GM12874 (cell line): ENCODE measurements at regions not wholly inside any gene's neighbourhood (a gene's known extent, or its start where the extent isn't known, plus 50 kb on each side); places are given as distances from the start of the nearest gene placed in this dataset.

Source experiments
- TF ChIP-seq, protein P1 (sequence below): IDR thresholded peaks from 2 replicates; pipeline ENCODE4 v1.5.1; 2011; ENCODE audit warnings: low read depth, mild to moderate bottlenecking, control low read depth, low read length, moderate library complexity; ENCODE audit not compliant: insufficient read depth

DNA sequence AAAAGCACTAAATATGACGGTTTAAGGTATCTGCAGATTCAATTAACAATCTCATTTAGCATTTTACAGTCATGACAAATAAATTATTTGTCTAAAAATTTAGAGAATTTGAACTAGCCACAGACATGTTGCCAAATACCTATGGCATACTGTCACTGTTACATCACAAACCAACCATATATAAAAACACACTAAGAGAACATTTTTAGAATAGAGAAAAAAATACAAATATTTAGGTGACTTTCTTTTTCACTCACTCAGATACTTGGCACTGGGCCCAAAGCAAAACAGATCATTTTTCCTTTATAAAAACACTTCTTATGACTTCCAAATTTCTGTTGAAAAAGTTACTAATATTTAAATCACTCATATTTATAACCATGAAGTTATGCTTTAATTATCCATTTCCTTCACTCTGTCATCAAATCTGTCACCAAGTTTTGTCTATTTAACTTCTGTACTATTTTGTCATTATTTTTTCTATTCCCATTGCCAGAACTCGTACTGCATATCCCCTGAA lies 644.7 kb downstream of the OTOL1 start:
- TF ChIP-seq, protein P1, sequence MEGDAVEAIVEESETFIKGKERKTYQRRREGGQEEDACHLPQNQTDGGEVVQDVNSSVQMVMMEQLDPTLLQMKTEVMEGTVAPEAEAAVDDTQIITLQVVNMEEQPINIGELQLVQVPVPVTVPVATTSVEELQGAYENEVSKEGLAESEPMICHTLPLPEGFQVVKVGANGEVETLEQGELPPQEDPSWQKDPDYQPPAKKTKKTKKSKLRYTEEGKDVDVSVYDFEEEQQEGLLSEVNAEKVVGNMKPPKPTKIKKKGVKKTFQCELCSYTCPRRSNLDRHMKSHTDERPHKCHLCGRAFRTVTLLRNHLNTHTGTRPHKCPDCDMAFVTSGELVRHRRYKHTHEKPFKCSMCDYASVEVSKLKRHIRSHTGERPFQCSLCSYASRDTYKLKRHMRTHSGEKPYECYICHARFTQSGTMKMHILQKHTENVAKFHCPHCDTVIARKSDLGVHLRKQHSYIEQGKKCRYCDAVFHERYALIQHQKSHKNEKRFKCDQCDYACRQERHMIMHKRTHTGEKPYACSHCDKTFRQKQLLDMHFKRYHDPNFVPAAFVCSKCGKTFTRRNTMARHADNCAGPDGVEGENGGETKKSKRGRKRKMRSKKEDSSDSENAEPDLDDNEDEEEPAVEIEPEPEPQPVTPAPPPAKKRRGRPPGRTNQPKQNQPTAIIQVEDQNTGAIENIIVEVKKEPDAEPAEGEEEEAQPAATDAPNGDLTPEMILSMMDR, result no peak

DNA sequence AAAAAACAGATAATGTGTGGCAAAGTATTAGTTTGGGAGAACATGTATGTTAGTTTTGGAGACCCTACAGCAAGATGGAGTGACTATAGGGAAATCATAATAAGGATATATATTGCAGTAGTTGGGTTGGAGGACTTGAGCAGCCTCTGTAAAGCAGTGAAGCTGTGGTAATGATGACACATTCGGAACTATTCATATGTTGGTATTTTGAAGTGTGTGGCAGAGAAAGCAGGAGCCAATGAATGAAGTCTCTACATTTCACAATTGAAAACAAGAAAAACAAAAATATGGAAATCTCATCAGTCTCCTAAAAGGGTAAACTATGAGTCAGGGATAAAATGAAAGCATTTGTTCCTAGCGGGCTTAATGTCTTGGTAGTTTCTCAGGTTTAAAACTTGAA lies 645.9 kb downstream of the OTOL1 start:
- TF ChIP-seq, protein P1, result no peak

DNA sequence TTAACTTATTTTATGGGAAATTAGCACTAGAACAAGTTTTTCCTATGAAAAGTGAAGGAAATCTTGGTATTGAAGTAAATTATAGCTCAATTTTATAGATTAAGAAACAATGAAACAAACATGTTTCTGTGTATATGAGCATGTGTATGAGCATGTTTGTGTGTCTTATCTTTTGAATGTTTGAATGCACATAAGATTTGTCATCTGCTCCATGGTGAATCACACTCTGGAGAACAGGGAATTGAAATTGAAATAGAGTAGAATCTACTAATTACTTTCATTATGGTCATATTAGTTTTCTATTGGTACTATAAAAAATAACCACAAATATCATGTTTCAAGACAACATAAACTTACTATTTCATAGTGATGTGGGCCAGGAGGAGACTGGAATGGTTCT lies 646.6 kb downstream of the OTOL1 start:
- TF ChIP-seq, protein P1, result no peak

DNA sequence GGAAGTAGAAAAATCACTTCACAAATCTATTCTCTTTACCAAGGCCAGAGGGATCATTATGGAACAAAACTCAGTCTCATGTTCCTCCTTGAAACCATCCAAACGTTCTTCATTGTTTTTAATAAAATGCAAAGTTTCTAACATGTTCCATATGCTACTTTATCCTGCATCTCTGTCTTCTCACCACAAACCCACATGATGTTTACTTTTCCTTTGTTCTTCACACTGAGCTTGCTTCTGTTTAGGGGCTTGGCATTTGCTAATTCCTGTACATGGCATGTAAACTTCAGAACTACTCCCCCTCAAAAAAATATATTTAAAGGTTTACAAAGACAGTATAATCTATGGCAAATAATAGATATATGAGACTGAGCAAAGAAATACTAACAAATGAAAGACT lies 651.4 kb downstream of the OTOL1 start:
- TF ChIP-seq, protein P1, result no peak

DNA sequence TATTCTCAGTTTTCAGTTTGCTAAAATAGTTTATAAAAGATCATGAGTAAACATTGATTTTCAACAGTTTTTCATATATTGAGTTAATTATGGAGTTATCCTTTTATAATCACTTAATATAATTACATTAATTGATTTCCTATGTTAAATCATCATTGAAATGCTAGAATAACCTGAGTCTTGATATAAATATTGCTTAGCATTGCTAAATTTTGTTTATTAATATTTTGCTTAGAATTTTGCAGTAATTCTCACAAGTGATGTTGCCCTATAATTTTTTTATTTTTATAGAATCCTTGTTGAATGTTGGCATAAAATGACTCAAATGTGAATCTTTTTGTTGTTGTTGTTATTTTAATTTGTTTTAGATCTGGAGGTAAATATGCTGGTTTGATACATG lies 654.2 kb downstream of the OTOL1 start:
- TF ChIP-seq, protein P1, result no peak

DNA sequence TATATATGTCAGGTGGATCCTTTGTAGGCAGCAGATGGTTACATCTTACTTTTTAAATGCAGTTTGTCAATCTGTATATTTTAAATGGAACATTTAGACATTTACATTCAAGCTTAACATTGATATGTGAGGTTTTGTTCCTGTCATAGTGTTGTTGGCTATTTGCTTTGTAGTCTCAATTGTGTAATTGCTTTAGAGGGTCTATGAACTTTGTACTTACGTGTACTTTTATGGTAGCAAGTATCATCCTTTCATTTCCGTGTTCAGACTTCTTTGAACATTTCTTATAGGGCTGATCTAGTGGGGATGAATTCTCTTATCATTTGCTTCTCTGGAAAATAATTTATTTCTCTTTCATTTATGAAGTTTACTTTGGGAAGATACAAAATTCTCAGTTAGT lies 656.0 kb downstream of the OTOL1 start:
- TF ChIP-seq, protein P1, result no peak

DNA sequence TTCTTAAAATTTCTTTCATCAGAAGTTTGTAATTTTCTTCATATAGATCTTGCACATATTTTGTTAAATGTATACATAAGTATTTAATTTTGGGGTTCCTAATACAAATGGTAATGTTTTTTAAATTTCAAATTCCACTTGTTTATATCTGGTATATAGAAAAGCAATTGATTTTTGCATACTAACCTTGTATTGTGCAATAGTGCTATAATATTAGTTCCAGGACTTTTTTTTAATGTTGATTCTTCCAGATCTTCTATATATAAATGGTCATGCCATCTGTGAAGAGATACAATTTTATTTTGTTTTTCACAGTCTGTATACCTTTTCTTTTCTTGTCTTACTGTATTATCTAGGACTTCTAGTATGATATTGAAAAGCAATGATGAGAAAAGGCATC lies 665.0 kb downstream of the OTOL1 start:
- TF ChIP-seq, protein P1, result no peak
